ENCODE measurements at regions not wholly inside any gene's neighbourhood (a gene's known extent, or its start where the extent isn't known, plus 50 kb on each side); places are given as distances from the start of the nearest gene placed in this dataset.

DNA sequence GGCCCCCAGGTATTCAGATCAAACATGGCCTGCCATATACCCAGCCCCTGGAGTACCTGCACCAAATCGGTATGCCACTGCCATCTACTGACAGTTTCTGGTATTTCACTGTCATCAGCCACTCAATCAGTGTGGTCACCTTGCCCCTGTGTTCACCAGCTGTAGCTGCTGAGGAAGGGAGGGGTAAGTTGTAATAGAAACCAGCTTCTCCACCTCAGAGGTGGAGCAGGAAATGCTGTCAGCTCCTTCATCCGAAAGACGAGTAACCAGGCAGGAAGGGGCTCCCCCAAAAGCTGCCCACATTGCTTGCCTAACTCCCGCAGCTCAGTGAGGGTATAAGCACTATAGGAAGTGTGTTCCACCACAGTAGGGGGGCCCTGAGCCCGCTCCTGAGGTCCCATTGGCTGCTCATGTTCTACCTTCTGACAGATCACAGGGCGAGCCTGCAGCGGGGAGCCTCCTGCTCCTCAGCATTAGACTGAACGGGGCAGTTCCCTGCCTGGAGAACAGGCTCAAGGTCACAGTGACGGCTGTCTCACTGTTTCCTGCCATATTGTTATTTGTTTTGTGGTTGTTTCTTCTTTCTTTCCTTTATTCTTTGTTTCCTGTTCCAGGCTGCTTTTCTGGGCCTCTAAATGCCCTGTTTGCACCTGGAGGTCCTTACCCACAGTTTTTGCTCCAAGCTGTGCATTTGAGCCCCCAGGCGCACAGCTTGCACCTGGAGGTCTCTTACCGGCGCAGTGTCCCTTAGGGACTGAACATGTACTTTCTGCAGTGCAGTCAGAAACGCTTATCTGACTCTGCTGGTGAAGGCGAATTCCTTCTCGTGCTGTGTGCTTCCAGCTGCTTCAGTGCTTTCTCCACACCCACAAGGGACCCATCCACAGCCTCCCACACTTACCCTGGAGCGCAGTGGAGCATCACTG is 1638.3 kb downstream of the MRPL39 start:
- H3K4me3 ChIP-seq (ENCODE audit: low read depth, low read length): no peak overlapping the region
- no peak for DNase-seq (ENCODE audit: low read depth)
- TF ChIP-seq, protein P1, sequence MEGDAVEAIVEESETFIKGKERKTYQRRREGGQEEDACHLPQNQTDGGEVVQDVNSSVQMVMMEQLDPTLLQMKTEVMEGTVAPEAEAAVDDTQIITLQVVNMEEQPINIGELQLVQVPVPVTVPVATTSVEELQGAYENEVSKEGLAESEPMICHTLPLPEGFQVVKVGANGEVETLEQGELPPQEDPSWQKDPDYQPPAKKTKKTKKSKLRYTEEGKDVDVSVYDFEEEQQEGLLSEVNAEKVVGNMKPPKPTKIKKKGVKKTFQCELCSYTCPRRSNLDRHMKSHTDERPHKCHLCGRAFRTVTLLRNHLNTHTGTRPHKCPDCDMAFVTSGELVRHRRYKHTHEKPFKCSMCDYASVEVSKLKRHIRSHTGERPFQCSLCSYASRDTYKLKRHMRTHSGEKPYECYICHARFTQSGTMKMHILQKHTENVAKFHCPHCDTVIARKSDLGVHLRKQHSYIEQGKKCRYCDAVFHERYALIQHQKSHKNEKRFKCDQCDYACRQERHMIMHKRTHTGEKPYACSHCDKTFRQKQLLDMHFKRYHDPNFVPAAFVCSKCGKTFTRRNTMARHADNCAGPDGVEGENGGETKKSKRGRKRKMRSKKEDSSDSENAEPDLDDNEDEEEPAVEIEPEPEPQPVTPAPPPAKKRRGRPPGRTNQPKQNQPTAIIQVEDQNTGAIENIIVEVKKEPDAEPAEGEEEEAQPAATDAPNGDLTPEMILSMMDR (conservative IDR thresholded peaks at IDR 0.05; ENCODE audit: low read depth, low read length): peak; percentile 50

DNA sequence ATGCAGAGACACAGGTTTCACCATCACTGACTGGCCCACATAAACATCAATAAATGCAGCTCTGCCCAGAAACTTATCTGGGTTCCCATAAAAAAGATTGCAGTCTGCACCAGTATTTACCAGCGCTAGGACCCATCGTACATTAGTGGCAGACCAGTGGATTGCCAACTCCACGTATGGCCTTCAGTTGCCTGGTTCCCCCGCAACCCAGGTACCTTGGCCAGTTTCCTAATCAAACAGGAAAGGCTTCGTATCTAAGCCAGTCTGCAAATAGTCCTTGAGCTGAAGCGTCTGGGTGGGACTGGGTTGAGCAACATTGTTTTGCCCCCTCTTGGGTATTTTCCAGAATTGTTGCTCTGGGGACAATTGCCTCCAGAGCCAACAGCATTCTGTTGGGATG is 1639.3 kb downstream of the MRPL39 start:
- no peak for DNase-seq (ENCODE audit: low read depth)
- TF ChIP-seq, protein P1 (conservative IDR thresholded peaks at IDR 0.05; ENCODE audit: low read depth, low read length): no peak
- H3K4me3 ChIP-seq (ENCODE audit: low read depth, low read length): no peak overlapping the region

DNA sequence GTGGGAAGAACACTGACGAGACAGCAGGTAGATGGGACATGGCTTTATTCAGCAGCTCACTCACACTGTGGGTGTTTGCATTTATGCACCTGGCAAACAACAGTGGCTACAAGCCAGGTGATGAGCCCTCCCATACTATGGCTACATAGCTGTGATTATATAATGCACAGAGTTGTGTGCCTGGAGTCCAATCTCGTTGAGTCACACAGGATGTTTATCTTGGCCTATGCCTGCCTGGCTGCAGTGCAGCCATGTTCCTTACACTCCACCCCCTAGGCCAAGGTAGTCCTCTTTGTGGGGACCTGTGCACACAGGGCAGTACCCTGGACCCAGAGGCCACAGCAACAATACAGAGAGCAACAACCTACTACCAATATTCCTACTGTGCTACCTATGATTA is 1643.8 kb downstream of the MRPL39 start:
- TF ChIP-seq, protein P1 (conservative IDR thresholded peaks at IDR 0.05; ENCODE audit: low read depth, low read length): no peak
- DNase-seq (ENCODE audit: low read depth): no peak
- no peak overlapping the region for H3K4me3 ChIP-seq (ENCODE audit: low read depth, low read length)

DNA sequence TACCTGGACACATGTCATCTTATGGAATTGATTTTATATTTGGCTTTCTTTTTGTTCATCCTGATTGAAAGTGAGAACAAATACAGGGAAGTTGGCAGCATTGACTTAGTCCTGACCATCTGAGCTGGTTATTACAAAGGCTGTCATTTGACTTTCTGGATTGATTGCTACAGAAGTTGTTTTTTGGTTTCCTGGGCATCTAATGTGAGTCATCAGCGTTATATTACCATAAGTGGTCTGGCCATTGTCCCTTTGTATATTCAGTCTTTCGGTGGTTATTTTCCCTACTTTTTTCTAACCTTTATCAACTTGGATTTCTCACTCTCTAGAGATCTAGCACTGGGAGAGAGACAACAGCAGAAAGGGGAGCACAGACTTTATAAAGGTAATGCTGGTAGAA is 1646.5 kb downstream of the MRPL39 start:
- DNase-seq (ENCODE audit: low read depth): no peak

DNA sequence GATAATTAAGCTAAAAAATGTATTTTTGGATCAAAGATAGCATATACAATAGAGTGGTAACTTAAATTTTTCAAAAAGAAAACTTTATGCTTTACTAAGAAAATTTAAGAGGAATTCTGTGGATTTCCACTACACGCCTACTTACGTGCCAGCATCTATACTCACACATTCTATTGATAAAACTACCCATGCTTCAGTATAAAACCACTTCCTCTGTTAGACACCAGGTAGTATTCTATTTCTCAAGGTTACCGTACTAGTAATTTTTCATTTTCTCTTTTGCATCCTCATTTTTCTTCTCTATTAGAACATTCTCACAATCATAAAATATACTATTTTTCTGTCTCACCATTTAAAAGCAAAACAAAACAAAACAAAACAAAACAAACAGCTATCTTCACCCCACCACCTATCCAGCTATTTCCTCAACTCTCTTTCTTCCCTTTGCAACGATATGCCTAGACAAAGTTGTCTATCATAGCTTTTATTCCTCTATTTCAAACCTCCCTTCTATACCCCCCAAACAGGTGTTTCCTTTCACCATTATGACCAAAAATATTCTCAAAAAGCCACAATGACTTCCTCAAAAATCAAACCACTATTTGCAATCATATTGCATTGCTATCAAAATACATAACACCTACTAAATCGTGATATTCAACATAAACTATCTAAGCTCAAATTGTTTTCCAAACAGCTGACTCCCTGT is 1652.0 kb downstream of the MRPL39 start:
- DNase-seq (ENCODE audit: low read depth): no peak
- H3K4me3 ChIP-seq (ENCODE audit: low read depth, low read length): no peak overlapping the region
- TF ChIP-seq, protein P1 (conservative IDR thresholded peaks at IDR 0.05; ENCODE audit: low read depth, low read length): no peak

More for the DNA sequence above, 1646.5 kb downstream of the MRPL39 start:
- no peak overlapping the region for H3K4me3 ChIP-seq (ENCODE audit: low read depth, low read length)
- TF ChIP-seq, protein P1 (conservative IDR thresholded peaks at IDR 0.05; ENCODE audit: low read depth, low read length): no peak

DNA sequence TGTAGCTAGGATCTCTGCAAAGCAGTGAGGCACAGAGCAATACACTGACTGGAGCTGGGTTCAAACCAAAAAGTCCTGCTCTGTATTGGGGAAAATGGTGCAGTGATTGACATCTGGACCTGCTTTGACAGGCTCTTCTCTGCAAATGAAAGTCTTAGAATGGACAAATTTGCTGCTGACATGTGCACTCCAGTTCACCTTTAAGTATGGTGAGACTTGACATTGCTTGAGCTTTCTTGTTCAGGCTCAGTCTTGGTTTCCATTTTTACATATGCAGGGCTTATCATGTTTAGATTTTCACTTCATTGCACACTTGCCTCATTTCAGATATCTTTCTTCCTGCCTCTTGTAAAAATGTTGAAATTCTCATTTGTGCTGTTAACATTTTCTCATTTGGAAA is 1655.0 kb downstream of the MRPL39 start:
- DNase-seq (ENCODE audit: low read depth): no peak
- H3K4me3 ChIP-seq (ENCODE audit: low read depth, low read length): no peak overlapping the region
- TF ChIP-seq, protein P1 (conservative IDR thresholded peaks at IDR 0.05; ENCODE audit: low read depth, low read length): no peak
